GM19468 (cell line): ENCODE measurements at regions not wholly inside any gene's neighbourhood (a gene's known extent, or its start where the extent isn't known, plus 50 kb on each side); places are given as distances from the start of the nearest gene placed in this dataset.

ENCODE experiments used
- ATAC-seq: cut with Tn5 transposase; IDR thresholded peaks from one replicate; pipeline ENCODE4 v1.9.1; 2021; ENCODE audit warnings: mild to moderate bottlenecking, moderate library complexity, moderate number of reproducible peaks; ENCODE audit not compliant: unreplicated experiment; ENCODE audit errors: extremely low read depth

DNA sequence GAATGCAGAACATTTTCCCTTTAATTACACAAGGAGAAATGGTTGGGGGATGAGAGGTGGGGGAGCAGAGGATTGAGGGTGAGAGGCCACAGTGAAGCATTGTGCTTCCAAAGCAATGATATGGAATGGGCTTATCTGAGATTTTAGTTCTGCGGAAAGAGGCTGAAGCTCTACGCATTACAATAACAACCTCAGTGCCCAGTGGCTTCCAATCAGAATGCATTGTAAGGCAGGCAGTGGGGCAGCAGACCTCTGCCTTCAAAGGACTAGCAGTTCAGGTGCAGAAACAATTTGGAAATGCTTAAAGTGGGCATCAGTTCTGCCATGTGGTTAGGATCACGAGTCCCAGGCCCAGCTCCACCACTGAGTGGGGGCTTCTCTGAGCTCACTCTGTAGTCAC is 251.0 kb upstream of the ZMIZ1 start:
- ATAC-seq, result no peak

DNA sequence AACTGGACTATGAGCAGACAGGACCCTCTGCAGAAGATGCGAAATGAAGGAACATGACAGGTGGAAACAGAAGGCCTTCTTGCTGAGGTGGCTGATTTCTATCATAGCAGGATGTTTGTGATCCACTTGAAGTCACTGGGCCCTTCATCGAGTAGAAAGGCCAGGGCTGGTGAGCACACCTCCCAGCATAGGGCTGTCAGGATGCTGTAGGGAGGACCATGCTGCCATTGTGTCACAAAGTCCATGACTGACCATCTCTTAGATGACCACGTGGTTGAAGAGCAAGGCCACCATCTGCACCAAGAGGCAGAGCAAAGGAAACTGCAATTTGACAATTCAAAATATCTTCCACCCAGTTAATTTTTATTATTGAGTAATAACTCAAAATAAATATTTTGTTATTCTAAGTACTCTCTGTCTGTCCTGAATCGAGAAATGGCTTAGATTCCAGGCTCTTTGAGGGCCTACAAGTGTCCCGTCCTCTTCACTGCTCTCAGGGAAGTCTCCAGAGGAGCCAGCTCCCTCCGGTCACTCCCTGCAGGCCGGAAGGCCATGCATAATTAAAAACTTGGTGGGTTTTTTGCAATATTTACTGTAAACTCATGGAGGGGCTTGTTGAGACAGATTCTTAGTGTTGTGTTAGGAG is 249.3 kb upstream of the ZMIZ1 start:
- ATAC-seq, result no peak

DNA sequence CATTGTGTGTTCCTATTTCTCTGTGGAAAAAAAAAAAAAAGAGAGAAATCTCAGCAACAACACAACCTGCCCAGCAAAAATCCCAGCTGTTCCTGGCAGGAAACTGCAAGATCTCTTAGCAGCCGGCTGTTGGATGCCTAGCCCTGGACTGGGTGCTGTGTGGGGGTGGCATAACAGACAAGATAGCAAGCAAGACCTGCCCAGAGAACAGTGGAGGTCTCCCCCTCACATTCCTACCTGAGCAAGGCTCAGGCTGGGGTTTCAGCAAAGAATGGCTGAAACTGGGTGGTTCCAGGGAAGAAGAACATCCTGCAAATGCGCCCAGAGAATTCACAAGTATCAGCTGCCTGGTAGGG is 248.8 kb upstream of the ZMIZ1 start:
- no peak for ATAC-seq

DNA sequence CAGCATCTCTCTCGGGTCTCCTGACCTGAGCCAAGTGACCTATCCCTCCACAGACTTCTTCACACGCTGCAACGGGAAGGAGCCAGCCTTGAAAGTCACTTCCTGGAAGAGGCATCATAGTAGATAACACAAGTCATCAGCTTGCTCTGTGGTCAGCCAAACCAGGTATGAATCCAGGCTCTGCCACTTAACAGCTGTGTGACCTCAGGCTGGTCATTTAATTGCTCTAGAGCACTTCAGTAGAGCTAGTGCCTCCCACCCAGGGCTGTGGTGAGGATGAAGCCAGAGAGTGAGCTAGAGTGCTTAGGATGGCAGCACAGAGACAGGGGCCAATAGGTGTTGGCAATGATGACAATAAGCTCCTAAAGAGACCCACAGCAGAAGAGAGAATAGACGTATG is 247.7 kb upstream of the ZMIZ1 start:
- ATAC-seq, result no peak

DNA sequence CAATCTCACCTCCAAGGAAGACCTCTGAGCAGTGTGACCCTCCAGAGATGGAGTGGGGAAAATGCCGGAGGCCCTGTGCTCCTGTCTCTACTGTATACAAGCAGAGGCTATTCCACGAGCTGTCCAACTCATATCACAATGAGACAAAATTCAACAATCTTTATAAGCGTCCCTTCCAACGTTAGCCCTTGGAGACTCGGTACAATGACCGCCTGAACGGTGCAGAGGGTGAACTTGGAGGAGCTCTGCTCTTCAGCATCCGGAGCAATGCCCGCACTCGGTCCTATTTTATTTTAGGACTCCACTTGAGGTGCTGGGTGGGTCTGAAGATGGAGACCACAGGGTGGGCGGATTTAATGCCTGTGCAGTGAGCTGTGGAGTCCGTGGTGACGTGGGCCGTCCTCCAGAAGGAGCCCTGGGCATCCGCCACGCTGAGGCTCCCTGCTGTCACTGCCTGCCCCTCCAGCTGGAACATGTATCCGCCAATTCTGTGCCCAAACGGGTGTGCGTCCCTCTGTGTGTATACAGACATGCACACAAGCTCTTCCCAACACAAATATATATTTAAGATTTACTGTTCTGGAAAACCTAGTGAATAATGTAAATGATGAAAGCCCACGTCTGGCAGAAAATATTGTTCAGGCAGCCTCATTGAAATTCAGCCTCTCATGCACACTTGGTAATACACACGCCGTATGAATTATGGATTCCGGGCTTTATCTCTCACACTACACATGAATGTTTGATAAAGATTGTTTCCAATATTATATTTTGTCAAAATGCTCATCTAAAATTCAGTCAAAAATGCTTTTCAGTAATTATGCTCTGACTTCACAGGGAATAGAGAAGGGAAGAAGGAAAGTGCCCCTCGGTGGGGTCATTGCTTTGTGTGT is 239.9 kb upstream of the ZMIZ1 start:
- no peak for ATAC-seq

DNA sequence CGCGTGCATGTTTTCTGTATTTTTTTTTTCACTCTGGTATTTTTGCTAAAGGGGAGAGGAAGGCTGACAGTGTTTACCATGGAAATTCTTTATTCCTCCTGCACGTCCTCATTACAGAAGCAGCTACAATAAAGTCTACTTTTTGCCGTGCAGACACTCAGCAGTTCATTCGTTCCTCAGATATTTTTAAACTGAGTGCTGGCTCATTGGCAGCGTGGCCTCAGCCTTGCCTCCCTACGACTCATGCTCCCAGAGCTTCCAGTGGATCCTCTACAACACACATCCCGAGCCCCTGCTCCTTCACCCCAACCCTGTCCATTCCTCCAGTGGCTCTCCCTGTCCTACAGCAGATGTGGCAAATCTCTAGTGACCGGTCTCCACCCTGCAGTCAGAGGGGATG is 239.2 kb upstream of the ZMIZ1 start:
- no peak for ATAC-seq

DNA sequence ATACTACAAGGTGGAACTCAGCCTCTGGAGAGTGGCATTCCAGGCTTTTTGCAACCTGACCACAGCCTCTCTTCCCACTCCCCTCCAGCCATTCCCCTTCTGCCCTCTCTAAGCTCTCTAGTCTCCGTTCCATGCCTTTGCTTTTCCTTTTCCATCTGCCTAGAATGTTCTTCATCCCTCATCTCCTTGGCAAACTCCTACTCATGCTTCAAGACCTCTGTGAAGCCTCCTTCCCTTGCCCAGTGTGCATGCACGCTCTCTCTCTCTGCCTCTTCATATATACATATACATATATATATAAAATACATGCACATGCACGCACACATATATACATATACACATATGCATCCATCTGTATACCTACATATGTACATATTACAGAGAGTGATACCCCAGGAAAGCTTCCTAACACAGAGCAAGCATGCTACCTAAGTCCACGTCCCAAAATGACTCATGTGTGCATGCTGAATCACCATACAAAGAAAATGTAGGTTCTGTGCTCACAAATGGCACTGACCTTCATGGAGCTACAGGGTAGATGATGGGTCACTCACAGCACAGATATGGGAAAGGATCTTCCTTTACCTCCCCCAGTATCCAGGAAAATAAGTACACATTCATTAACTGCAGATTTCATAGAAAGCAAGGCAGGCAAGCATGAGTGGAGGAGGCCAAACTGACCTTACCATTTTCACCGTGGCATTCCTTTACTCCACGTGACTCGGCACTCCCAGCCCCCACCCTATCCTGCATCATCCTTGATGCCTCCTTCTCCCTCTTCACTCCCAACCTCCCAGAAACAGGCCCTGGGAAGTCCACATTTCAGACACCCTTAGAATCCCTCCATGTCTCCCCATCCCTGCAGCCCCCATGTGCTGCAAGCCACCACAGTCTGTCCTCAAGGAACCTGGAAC is 238.4 kb upstream of the ZMIZ1 start:
- no peak for ATAC-seq

DNA sequence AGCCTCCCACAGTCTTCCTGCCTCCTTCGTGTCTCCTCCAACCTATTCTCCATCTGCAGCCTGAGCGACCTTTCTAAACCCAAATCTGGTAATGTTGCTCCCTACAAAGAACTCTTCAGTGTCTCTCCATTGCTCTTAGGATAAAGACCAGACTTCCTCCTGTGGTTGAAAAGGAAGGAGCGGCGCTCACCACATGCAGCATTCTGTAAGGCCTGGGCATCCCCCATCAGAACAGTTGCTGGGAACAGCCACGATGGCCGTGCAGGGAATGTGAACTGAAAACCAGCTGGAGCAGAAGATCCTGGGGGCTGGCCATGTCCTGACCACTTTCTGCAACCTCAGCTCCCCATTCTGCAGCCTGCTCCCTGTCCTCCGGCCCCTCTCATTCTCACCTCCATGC is 237.8 kb upstream of the ZMIZ1 start:
- no peak for ATAC-seq

DNA sequence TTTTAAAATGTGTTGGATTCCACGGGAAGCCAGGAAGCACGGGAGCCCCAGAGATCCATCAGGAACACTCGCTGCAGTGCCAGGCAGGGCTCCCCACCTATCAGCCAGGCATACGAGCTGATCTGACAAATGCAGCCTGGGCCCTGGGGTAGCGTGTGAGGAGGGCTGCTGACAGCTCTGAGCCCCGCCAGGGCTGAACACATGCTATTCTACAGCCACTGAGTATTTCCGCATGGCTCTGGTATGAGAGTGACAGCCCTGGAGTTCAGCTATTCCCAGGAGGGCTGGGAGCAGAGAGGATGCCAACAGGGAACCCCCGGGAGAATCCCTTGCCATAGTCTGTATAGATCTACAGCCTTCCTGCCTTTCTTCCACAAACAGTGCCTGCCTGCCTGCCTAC is 237.3 kb upstream of the ZMIZ1 start:
- ATAC-seq, result no peak

DNA sequence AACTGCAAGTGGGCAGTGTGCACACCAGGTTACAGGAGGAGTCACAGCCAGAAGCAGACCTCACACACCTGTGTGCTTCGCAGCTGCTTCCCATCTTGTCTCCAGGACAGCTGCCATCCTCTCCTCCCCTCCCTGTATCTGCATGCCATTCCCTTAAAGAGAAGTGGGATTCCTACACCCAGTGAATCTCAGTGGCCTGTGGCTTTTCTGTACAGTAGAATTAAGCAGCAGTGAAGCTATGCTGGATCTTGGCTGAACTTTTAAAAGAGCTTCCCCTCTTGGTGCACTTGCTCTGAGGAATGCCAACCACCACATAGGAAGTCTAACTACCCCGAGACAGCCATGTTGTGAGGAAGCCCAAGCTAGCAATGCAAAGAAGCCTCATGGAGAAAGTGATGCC is 236.5 kb upstream of the ZMIZ1 start:
- ATAC-seq, result no peak

DNA sequence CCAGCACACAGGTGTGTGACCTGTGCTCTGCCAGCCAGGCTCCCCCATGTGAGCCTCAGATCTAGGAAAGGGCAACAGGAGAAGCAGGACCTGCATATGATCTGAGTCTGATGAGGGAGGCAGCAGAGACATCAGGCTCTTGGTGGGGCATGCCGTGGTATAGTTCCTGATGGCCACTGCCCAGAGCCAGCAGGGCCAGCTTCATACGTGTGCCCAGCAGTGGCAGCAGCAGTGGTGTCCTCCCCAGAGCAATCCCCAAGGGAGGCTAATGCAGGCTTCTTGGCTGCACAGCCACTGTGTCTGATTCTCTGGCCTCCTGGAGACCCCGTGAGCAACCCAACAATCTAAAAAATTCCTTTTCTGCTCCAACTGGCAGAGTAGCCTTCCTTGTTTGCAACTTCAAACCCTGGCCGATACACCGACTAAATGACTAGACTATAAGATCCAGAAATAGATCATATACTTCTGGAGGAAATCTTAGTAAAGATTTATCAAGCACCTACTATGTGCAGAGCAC is 230.6 kb upstream of the ZMIZ1 start:
- no peak for ATAC-seq

DNA sequence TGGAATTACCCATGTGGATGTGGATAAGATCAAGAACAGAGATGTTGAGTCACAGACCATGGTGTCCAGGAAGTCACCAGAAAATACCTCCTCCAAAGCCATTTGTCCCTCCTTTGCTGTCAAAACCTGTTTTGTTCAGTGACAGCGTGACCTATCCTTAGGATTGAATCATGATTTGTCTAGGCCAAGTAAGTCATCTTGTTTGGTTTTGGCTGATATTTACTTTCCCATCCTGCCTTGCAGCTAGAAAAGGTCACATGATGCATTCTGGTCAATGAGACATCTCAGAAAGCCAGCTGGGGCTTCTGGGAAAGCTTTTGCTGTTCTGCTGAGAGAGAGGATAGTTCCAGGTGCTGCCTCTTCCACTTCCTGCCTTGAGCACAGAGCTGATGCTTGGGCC is 225.3 kb upstream of the ZMIZ1 start:
- ATAC-seq, result no peak

DNA sequence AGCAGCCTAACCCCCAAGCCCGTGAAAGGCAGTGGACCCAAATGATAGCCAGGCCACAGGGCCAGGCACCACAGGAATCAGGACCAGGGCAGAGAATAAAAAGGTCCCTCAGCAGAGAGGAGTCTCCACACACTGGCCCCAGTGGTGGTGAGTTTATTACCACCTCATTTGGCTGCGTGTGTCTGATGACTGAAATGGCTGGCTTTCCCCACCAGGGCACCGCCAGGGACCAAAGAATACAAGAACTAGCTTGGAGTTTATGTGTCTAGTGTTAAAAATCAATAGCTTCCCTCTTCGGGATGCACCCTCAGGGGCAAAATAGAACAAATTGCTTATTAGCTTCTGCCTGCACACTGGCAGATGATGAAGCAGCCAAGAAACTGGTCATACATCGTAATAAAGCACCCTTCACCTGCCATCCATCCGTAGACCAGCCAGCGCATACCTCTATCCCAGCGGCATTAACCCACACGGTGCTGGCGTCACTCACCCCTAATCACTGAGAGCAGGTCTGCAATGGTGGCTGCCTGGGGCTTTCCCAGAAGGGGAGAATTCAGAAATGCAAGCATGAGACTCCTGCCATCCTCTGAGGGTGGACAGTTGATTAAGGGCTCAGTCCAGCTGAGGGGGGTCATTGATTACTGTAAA is 223.7 kb upstream of the ZMIZ1 start:
- no peak for ATAC-seq

DNA sequence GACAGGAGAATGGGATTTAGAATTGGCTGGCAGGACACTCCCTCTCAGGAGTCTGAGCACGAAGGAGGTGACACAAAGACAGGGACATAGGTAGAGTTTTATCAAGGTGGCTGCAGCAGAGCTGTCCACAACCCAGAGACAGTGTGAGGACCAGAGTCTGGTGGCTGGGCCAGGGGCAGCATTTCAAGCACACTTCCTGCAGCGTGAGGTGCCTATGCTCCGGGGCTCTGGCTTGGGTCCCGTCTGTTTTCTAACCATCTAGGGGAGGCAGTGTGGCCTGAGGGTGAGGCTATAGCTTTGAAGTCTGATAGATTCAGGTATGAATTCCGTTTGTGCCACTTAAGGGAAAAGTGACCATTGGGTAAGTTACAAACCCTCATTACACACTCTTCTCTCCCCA is 222.7 kb upstream of the ZMIZ1 start:
- no peak for ATAC-seq

DNA sequence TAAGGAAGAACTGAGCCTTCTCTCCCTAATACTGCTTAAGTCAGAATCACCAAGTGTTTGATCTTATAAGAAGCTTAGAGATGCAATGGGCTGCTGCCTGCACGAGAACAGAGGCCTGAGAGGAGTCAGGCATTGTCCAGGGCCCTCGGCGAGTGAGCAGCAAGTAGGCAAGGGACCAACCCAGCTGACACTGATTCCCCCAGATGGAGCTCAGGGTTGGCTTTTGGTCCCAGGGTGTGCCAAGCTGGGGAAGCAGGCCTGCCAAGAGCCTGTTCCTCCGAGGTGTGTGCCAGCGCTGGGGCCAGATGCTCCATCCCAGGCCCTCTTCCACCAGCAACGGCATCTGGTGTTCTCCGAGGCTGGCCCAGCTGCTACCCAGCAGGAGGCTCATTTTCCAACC is 222.0 kb upstream of the ZMIZ1 start:
- no peak for ATAC-seq

DNA sequence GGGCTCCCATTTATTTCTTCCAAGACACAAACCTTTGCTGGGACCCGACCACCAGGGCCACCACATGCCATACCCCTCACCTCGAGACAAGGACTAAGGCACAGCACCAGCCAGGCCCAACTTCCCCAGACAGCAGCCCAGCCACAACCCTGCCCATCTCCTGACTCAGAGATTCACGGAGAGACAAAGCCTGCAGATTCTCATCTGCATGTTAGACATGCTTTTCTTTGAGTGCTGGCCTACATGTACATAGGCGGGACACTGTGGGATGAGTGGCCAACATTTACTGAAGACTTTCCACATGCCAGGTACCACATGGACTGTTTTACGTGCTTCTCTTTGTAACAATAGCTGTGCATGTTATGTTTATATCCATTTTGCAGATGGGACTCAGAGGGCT is 221.3 kb upstream of the ZMIZ1 start:
- no peak for ATAC-seq

DNA sequence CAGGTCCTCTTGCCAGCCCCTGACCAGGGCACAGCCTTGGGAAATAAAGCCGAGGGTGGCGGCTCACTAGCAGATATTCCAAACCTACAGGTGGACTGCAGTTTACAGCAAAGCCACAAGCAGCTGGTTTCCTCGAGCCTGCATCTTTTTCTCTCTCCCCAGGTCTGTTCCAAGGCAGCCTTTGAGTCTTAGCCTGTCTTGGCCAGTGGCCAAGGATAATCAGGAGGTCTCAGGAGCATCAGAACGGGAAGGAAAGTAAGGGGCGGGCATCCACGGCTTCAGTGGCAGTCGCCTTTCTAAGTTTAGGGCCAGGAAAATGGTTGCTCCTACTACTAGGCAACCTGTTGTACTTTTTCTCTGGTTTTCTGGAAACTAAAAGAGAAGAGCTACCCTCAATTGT is 219.7 kb upstream of the ZMIZ1 start:
- no peak for ATAC-seq

DNA sequence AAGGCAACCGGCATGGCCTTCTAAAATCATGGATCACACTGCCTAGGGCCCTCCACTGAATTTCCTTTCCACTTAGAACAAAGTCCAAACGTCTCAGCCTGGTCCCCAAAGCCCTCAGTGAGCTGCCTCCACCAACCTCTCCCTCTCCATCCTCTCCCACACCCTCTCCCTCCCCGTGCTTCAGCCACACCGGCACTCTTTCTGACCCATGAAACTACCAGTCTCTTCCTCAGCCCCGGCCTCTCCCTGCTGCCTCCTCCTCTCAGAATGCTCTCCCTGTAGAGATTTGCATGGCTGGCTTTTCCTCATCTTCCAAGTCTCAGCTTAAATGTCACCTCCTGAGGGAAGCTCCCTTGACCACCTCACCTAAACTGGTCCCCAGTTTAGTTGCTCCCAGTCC is 219.0 kb upstream of the ZMIZ1 start:
- no peak for ATAC-seq

DNA sequence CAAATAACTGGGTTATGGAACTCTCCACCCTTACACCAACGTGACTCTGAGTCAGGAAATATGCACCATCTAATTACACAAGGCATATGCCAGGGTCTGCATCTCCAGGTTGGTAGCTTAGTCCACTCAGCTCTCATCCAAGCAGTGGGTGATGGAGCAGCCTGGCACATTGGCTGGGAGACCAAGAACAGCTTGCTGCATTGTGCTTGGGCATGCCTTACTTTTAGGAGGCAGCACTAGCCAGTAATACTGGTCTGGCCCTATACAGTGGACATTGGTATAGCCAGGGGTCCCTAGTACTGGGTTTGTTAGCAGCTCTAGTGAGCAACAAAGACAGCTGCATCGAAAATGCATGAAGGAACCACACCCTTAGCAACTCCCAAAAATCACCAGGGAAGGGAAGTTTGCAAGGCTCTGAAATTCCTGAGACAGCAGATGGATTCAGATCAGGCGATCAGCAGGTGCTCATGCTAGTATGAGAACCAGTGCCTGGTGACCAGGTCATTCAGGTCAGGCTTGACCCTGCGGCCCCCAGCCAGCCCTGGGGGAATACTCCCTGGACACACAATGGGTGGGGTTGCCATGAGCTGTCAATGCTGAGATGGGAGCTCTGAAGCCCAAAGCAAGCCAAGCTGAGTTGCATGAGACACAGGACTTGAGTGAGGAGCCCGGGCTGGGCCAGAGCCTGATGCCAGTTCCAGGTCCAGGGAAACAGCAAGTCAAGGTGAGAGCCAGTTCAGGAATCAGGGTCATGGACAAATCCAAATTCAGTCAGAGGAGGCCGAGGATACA is 217.9 kb upstream of the ZMIZ1 start:
- no peak for ATAC-seq

DNA sequence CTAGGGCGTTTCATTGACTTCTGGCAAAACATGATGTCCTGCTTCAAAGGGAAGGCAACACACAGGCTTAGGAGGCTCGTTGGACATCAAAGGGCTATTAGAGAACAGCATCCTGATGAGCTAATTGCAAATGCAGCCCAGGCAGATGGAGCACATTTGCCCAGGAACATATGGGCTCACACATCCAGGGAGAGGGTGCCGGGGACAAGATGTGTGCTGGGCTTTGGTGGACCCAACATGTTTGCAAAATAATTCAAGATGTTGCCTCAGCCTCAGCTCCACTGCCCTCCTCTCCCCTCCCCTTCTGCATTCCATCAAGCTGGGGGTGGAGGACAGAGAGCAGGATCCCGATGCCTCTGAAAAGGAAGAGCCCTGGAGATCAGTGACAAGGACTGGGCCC is 217.1 kb upstream of the ZMIZ1 start:
- ATAC-seq, result no peak
